ENCODE measurements at regions not wholly inside any gene's neighbourhood (a gene's known extent, or its start where the extent isn't known, plus 50 kb on each side); places are given as distances from the start of the nearest gene placed in this dataset.

- no peak for DNase-seq
- H2AFZ ChIP-seq, result no peak overlapping the region
- H3K27ac ChIP-seq, result no peak overlapping the region
- no peaks in the 10 kb centered on the region for H3K9me2 ChIP-seq (ENCODE audit: insufficient read depth)
- no peaks in the 10 kb centered on the region for H3K4me1 ChIP-seq (replicated peaks; ENCODE audit: insufficient read depth)
- H3K36me3 ChIP-seq (ENCODE audit: low read depth), result no peaks in the 10 kb centered on the region
- POLR2A ChIA-PET (ENCODE audit: unreplicated experiment), result no interaction called here
- no peak overlapping the region for H3K4me3 ChIP-seq
- no peaks in the 10 kb centered on the region for H3K9me3 ChIP-seq (ENCODE audit: insufficient read depth, low read depth)
- intact Hi-C loops (cut with micrococcal nuclease; ENCODE audit: unreplicated experiment), result no loop called here
- CTCF ChIA-PET, result no interaction called here
- H3F3A ChIP-seq (ENCODE audit: insufficient read depth, low read depth), result no peaks in the 10 kb centered on the region
- no peaks in the 10 kb centered on the region for H3K27me3 ChIP-seq (ENCODE audit: insufficient read depth, low read depth)
- H3K79me2 ChIP-seq (ENCODE audit: low read depth), result no peaks in the 10 kb centered on the region
- TF ChIP-seq, protein P1, sequence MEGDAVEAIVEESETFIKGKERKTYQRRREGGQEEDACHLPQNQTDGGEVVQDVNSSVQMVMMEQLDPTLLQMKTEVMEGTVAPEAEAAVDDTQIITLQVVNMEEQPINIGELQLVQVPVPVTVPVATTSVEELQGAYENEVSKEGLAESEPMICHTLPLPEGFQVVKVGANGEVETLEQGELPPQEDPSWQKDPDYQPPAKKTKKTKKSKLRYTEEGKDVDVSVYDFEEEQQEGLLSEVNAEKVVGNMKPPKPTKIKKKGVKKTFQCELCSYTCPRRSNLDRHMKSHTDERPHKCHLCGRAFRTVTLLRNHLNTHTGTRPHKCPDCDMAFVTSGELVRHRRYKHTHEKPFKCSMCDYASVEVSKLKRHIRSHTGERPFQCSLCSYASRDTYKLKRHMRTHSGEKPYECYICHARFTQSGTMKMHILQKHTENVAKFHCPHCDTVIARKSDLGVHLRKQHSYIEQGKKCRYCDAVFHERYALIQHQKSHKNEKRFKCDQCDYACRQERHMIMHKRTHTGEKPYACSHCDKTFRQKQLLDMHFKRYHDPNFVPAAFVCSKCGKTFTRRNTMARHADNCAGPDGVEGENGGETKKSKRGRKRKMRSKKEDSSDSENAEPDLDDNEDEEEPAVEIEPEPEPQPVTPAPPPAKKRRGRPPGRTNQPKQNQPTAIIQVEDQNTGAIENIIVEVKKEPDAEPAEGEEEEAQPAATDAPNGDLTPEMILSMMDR (conservative IDR thresholded peaks at IDR 0.05), result no peak
- TF ChIP-seq EZH2 (IDR thresholded peaks at IDR 0.05; ENCODE audit: low read depth), result no peak
- BruUV-seq (replicated peaks), result no TSS peak
- no peaks in the 10 kb centered on the region for H4K20me1 ChIP-seq (ENCODE audit: insufficient read depth)
- no peak overlapping the region for H3K4me2 ChIP-seq
These were observed 211.6 kb upstream of the MAGI2 start for GRCh38 chr7:79664884-79665676.

GRCh38 chr7:79658304-79658703 is 204.8 kb upstream of the MAGI2 start:
- no peak overlapping the region for H3K4me2 ChIP-seq
- POLR2A ChIA-PET (ENCODE audit: unreplicated experiment), result no interaction called here
- no TSS peak for BruUV-seq (replicated peaks)
- no peaks in the 10 kb centered on the region for H3K36me3 ChIP-seq (ENCODE audit: low read depth)
- intact Hi-C loops (cut with micrococcal nuclease; ENCODE audit: unreplicated experiment), result no loop called here
- no peaks in the 10 kb centered on the region for H3K79me2 ChIP-seq (ENCODE audit: low read depth)
- no peak overlapping the region for H2AFZ ChIP-seq
- H3K4me1 ChIP-seq (replicated peaks; ENCODE audit: insufficient read depth), result no peaks in the 10 kb centered on the region
- CTCF ChIA-PET, result no interaction called here
- H3K27ac ChIP-seq, result no peak overlapping the region
- DNase-seq, result no peak
- no peak overlapping the region for H3K4me3 ChIP-seq
- TF ChIP-seq EZH2 (IDR thresholded peaks at IDR 0.05; ENCODE audit: low read depth), result no peak
- TF ChIP-seq, protein P1 (conservative IDR thresholded peaks at IDR 0.05), result no peak
- no peaks in the 10 kb centered on the region for H4K20me1 ChIP-seq (ENCODE audit: insufficient read depth)
- no peaks in the 10 kb centered on the region for H3K9me2 ChIP-seq (ENCODE audit: insufficient read depth)
- no peaks in the 10 kb centered on the region for H3K9me3 ChIP-seq (ENCODE audit: insufficient read depth, low read depth)
- no peaks in the 10 kb centered on the region for H3F3A ChIP-seq (ENCODE audit: insufficient read depth, low read depth)
- no peaks in the 10 kb centered on the region for H3K27me3 ChIP-seq (ENCODE audit: insufficient read depth, low read depth)

- Histone ChIP-seq H3K9me3 (ENCODE audit: insufficient read depth, low read depth) (no peaks in the 10 kb centered on the region), H2AFZ (no peak overlapping the region), H3K79me2 (ENCODE audit: low read depth) (no peaks in the 10 kb centered on the region), H3K4me2 (no peak overlapping the region), H3K36me3 (ENCODE audit: low read depth) (no peaks in the 10 kb centered on the region), H4K20me1 (ENCODE audit: insufficient read depth) (no peaks in the 10 kb centered on the region), H3K9me2 (ENCODE audit: insufficient read depth) (no peaks in the 10 kb centered on the region), H3K4me3 (no peak overlapping the region), H3K4me1 (replicated peaks; ENCODE audit: insufficient read depth) (no peaks in the 10 kb centered on the region), H3F3A (ENCODE audit: insufficient read depth, low read depth) (no peaks in the 10 kb centered on the region), H3K27me3 (ENCODE audit: insufficient read depth, low read depth) (no peaks in the 10 kb centered on the region), H3K27ac (no peak overlapping the region)
- POLR2A ChIA-PET (ENCODE audit: unreplicated experiment), result no interaction called here
- intact Hi-C loops (cut with micrococcal nuclease; ENCODE audit: unreplicated experiment), result no loop called here
- CTCF ChIA-PET, result no interaction called here
- BruUV-seq (replicated peaks), result no TSS peak
- DNase-seq, result no peak
- TF ChIP-seq, protein P1 (conservative IDR thresholded peaks at IDR 0.05), result no peak
- no peak for TF ChIP-seq EZH2 (IDR thresholded peaks at IDR 0.05; ENCODE audit: low read depth)
These were observed 199.7 kb upstream of the MAGI2 start for GRCh38 chr7:79653136-79653631.
